ENCODE measurements at regions not wholly inside any gene's neighbourhood (a gene's known extent, or its start where the extent isn't known, plus 50 kb on each side); places are given as distances from the start of the nearest gene placed in this dataset.

- no peaks in the 10 kb centered on the region for H3K27me3 ChIP-seq
- H3K36me3 ChIP-seq: no peaks in the 10 kb centered on the region
- H3K4me3 ChIP-seq: no peak overlapping the region
- peak in 1 of 2 donors; percentile 26 for DNase-seq
- no peak for TF ChIP-seq POLR2A (IDR thresholded peaks at IDR 0.05)
- TF ChIP-seq CTCF (IDR thresholded peaks at IDR 0.05 in 4 of 5, conservative IDR thresholded peaks at IDR 0.05 in 1 of 5): no peak
- in situ Hi-C loops (cut with MboI; ENCODE audit: low sequenced_read_pairs in 4 of 4): loop anchor here in 1 of 4 donors (10.0 kb wide), 2 partner anchors 589 to 1029 kb away; no protein-coding TSS in a partner anchor
- peak overlapping the region; percentile 92 to 98 (median 98) for H3K27ac ChIP-seq
- H3K4me1 ChIP-seq: peaks cover 39 to 45% of the 10 kb centered on the region in 2 donors
- H3K9me3 ChIP-seq: no peaks in the 10 kb centered on the region
- intact Hi-C loops (cut with DNase I; ENCODE audit: low total_unique reads): loop anchor here (10.0 kb wide), 2 partner anchors 359 to 1089 kb away; no protein-coding TSS in a partner anchor
- ATAC-seq: no peak
Observed at GRCh38 chr3:188944108-188944507, 227.7 kb upstream of the TPRG1 start.

GRCh38 chr3:188946351-188947240 lies 225.2 kb upstream of the TPRG1 start:
- ATAC-seq (peak in 1 of 2 donors; percentile 2), DNase-seq (no peak)
- Histone ChIP-seq H3K4me3 (peak overlapping the region; percentile 42 to 58 (median 52)), H3K27ac (peak overlapping the region; percentile 92 to 98 (median 98)), H3K4me1 (peaks cover 44% of the 10 kb centered on the region in 2 donors), H3K27me3 (no peaks in the 10 kb centered on the region), H3K9me3 (no peaks in the 10 kb centered on the region), H3K36me3 (no peaks in the 10 kb centered on the region)
- intact Hi-C loops (cut with DNase I; ENCODE audit: low total_unique reads) (loop anchor here (1.0 to 10.0 kb wide), 10 partner anchors 92 to 1092 kb away; no protein-coding TSS in a partner anchor), in situ Hi-C loops (cut with MboI; ENCODE audit: low sequenced_read_pairs in 4 of 4) (loop anchor here in 1 of 4 donors (10.0 kb wide), 2 partner anchors 592 to 1032 kb away; no protein-coding TSS in a partner anchor)
- TF ChIP-seq POLR2A (IDR thresholded peaks at IDR 0.05): no peak
- no peak for TF ChIP-seq CTCF (IDR thresholded peaks at IDR 0.05 in 4 of 5, conservative IDR thresholded peaks at IDR 0.05 in 1 of 5)

- intact Hi-C loops (cut with DNase I; ENCODE audit: low total_unique reads): loop anchor here (1.0 to 10.0 kb wide), 13 partner anchors 93 to 1208 kb away; no protein-coding TSS in a partner anchor
- H3K4me3 ChIP-seq: peak overlapping the region; percentile 47 to 58 (median 54)
- in situ Hi-C loops (cut with MboI; ENCODE audit: low sequenced_read_pairs in 4 of 4): loop anchor here in 1 of 4 donors (10.0 kb wide), 2 partner anchors 593 to 1033 kb away; no protein-coding TSS in a partner anchor
- peaks cover 44% of the 10 kb centered on the region in 2 donors for H3K4me1 ChIP-seq
- TF ChIP-seq CTCF (IDR thresholded peaks at IDR 0.05 in 4 of 5, conservative IDR thresholded peaks at IDR 0.05 in 1 of 5) (peak; percentile 48 to 75 (median 60)), POLR2A (IDR thresholded peaks at IDR 0.05) (peak; percentile 67 to 77)
- peak; percentile 97 to 99 for DNase-seq
- peak; percentile 78 to 84 for ATAC-seq
- no peaks in the 10 kb centered on the region for H3K27me3 ChIP-seq
- H3K9me3 ChIP-seq: no peaks in the 10 kb centered on the region
- no peaks in the 10 kb centered on the region for H3K36me3 ChIP-seq
- H3K27ac ChIP-seq: peak overlapping the region; percentile 92 to 98 (median 98)
Observed at GRCh38 chr3:188947401-188948280, 224.1 kb upstream of the TPRG1 start.

GRCh38 chr3:188948281-188948996 lies 223.3 kb upstream of the TPRG1 start:
- H3K27me3 ChIP-seq: no peaks in the 10 kb centered on the region
- intact Hi-C loops (cut with DNase I; ENCODE audit: low total_unique reads) (loop anchor here (1.0 to 10.0 kb wide), 10 partner anchors 364 to 1209 kb away; no protein-coding TSS in a partner anchor), in situ Hi-C loops (cut with MboI; ENCODE audit: low sequenced_read_pairs in 4 of 4) (loop anchor here in 1 of 4 donors (10.0 kb wide), 2 partner anchors 594 to 1034 kb away; no protein-coding TSS in a partner anchor)
- H3K4me3 ChIP-seq: peak overlapping the region; percentile 38 to 58 (median 54)
- ATAC-seq (peak; percentile 22 to 25), DNase-seq (peak; percentile 29 to 58)
- peaks cover 44% of the 10 kb centered on the region in 2 donors for H3K4me1 ChIP-seq
- H3K9me3 ChIP-seq: no peaks in the 10 kb centered on the region
- TF ChIP-seq CTCF (IDR thresholded peaks at IDR 0.05 in 4 of 5, conservative IDR thresholded peaks at IDR 0.05 in 1 of 5) (no peak), POLR2A (IDR thresholded peaks at IDR 0.05) (peak; percentile 37 to 57)
- no peaks in the 10 kb centered on the region for H3K36me3 ChIP-seq
- H3K27ac ChIP-seq: peak overlapping the region; percentile 92 to 98 (median 98)

Measured in gastrocnemius medialis (tissue), 4 donors.